Effector memory CD4-positive, alpha-beta T cell (primary cell): ENCODE measurements at regions not wholly inside any gene's neighbourhood (a gene's known extent, or its start where the extent isn't known, plus 50 kb on each side); places are given as distances from the start of the nearest gene placed in this dataset.

Experiments
- DNase-seq, 3 donors: peaks; one replicate each; pipeline ENCODE4 v3.0.0-alpha.2; 2020
- H3K27ac ChIP-seq: 2 replicates; pipeline ENCODE4 v1.7.0; 2013; ENCODE audit warnings: mild to moderate bottlenecking, low read length, moderate library complexity; ENCODE audit not compliant: insufficient read depth, poor library complexity, severe bottlenecking
- H3K27me3 ChIP-seq: replicated peaks from 2 replicates; pipeline ENCODE4 v1.7.0; 2013; ENCODE audit warnings: mild to moderate bottlenecking, low read length; ENCODE audit not compliant: insufficient read depth, control insufficient read depth, poor library complexity, severe bottlenecking
- H3K36me3 ChIP-seq: 2 replicates; pipeline ENCODE4 v1.7.0; 2013; ENCODE audit warnings: mild to moderate bottlenecking, low read length, moderate library complexity; ENCODE audit not compliant: control insufficient read depth, insufficient read depth
- H3K4me1 ChIP-seq: 2 replicates; pipeline ENCODE4 v1.7.0; 2013; ENCODE audit warnings: low read length, mild to moderate bottlenecking; ENCODE audit not compliant: control insufficient read depth, insufficient read depth, poor library complexity, severe bottlenecking
- H3K4me3 ChIP-seq: 2 replicates; pipeline ENCODE4 v1.7.0; 2013; ENCODE audit warnings: low read length, low read depth, mild to moderate bottlenecking; ENCODE audit not compliant: insufficient read depth, poor library complexity, severe bottlenecking
- H3K9me3 ChIP-seq: 2 replicates; pipeline ENCODE4 v1.7.0; 2013; ENCODE audit warnings: mild to moderate bottlenecking, low read length, moderate library complexity; ENCODE audit not compliant: control insufficient read depth

DNA sequence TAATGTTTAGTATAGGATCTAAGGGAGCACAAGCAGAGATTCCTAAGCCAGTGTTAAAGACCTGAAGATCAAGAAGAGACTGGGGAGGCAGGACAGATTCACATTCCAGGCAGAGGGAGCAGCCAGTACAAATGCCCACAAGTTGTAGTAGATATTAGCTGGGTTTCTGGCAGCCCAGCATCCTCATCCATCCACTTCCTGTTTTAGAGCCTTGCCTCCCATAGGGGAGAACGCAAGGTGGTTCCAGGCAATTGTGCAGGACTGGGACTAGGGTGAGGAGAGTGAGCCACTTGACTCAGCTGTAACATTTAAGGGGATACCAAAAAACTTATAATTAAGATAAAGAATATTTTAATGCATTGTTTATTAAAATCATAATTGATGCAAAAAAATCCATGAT, 71.3 kb upstream of the PSMA6 start:
- Histone ChIP-seq H3K9me3 (no peaks in the 10 kb centered on the region), H3K4me3 (no peak overlapping the region), H3K27me3 (no peaks in the 10 kb centered on the region), H3K4me1 (no peaks in the 10 kb centered on the region), H3K27ac (no peak overlapping the region), H3K36me3 (peaks cover 4% of the 10 kb centered on the region)
- no peak for DNase-seq

DNA sequence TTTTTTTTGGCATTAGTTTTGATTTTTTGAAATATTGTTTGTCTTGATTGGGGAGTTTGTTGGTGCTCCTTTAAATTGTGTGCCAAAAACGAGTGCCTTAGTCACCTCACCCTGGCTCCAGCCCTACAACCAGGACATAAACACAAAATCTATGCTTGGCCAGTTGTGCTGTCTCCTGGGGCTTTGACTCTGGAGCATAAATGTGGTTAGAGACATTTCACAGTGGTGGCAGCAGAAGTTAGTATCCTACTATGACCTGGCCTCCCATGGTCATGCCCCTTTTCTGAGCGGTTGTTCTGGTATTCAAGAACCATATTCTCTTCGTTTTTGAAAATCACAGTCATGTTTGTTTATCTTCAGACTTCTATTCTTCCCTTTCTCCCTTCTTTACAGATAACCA, 70.7 kb upstream of the PSMA6 start:
- H3K36me3 ChIP-seq = peaks cover 4% of the 10 kb centered on the region
- H3K4me1 ChIP-seq = no peaks in the 10 kb centered on the region
- no peak for DNase-seq

GRCh38 chr14:35222324-35222723, 69.9 kb upstream of the PSMA6 start:
- Histone ChIP-seq H3K36me3 (peaks cover 4% of the 10 kb centered on the region), H3K27ac (no peak overlapping the region), H3K9me3 (no peaks in the 10 kb centered on the region), H3K27me3 (no peaks in the 10 kb centered on the region), H3K4me3 (no peak overlapping the region), H3K4me1 (no peaks in the 10 kb centered on the region)
- no peak for DNase-seq

More for the DNA sequence above, 70.7 kb upstream of the PSMA6 start:
- Histone ChIP-seq H3K4me3 (no peak overlapping the region), H3K9me3 (no peaks in the 10 kb centered on the region), H3K27ac (no peak overlapping the region), H3K27me3 (no peaks in the 10 kb centered on the region)

DNA sequence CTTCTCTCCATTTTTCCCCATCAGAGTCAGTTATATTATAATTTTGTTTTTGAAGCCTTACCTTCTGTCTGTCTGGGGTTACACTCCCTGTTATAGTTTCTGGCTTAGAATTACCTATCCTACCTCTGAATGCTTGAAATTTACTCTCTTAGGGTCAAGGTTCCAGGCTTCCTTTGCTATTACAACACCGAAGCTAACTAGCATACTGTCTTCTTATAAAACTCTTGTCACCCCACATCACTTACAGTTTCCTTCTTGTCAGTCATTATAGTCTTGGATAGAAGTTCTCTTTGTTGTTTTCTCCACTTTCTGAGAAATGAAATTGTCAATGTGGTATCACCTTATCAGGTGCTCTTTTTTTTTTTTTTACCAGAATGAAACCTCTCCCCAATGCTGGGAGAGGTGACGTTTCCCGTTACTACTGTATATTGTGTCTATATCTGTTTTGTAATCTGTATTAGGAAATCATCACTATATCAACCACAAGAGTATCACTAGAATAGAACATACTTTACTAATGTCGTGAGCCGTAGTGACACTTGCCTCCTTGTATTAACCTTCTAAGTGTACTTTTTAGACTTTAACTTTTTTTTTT, 69.2 kb upstream of the PSMA6 start:
- no peak overlapping the region for H3K4me3 ChIP-seq
- H3K9me3 ChIP-seq = no peaks in the 10 kb centered on the region
- DNase-seq = no peak
- H3K27me3 ChIP-seq = no peaks in the 10 kb centered on the region
- no peaks in the 10 kb centered on the region for H3K4me1 ChIP-seq
- peaks cover 4% of the 10 kb centered on the region for H3K36me3 ChIP-seq
- no peak overlapping the region for H3K27ac ChIP-seq

DNA sequence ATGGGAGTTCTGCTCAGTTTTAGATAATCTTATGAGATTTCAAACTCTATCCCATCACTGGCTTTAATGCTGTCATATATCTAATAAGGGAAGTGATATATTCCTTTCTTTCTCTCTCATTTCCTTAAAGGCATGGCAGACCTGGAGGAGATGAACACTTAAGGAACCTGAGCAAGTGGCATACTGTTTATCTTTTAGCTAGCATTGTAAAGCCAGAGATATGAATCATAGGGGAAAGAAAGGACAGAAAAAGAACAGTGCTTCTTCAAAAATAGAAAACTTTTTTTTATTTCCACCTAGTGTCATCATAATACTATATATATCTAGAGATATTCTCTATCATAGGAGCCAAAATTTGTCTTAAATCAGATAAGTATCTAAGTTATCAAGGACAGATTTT, 68.3 kb upstream of the PSMA6 start:
- H3K27me3 ChIP-seq = no peaks in the 10 kb centered on the region
- no peak for DNase-seq
- H3K4me3 ChIP-seq = no peak overlapping the region
- H3K27ac ChIP-seq = no peak overlapping the region
- H3K9me3 ChIP-seq = no peaks in the 10 kb centered on the region
- H3K36me3 ChIP-seq = peaks cover 4% of the 10 kb centered on the region
- no peaks in the 10 kb centered on the region for H3K4me1 ChIP-seq

GRCh38 chr14:35224615-35225014, 67.6 kb upstream of the PSMA6 start:
- peaks cover 4% of the 10 kb centered on the region for H3K36me3 ChIP-seq
- no peaks in the 10 kb centered on the region for H3K9me3 ChIP-seq
- no peaks in the 10 kb centered on the region for H3K4me1 ChIP-seq
- DNase-seq = no peak
- no peaks in the 10 kb centered on the region for H3K27me3 ChIP-seq
- H3K27ac ChIP-seq = no peak overlapping the region
- no peak overlapping the region for H3K4me3 ChIP-seq

- DNase-seq = no peak
- Histone ChIP-seq H3K4me3 (no peak overlapping the region), H3K27ac (no peak overlapping the region), H3K9me3 (no peaks in the 10 kb centered on the region), H3K27me3 (no peaks in the 10 kb centered on the region), H3K36me3 (no peaks in the 10 kb centered on the region), H3K4me1 (no peaks in the 10 kb centered on the region)
These were observed 62.9 kb upstream of the PSMA6 start for GRCh38 chr14:35229084-35229791.

DNA sequence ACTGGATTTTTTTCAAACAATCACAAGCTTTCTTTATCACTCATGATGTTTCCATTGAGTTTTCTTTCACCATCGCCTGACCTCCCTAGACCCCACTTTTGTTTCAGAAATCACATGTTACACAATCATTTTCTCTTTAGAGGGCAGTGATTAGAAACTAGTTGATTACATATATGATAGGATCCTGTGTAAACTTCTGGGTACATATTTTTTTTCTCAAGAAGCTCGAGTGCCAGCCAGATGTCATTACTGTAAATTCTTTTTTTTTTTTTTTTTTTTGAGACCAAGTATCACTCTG, 62.4 kb upstream of the PSMA6 start:
- Histone ChIP-seq H3K36me3 (no peaks in the 10 kb centered on the region), H3K9me3 (no peaks in the 10 kb centered on the region), H3K4me1 (no peaks in the 10 kb centered on the region), H3K27me3 (no peaks in the 10 kb centered on the region), H3K27ac (no peak overlapping the region), H3K4me3 (no peak overlapping the region)
- no peak for DNase-seq

DNA sequence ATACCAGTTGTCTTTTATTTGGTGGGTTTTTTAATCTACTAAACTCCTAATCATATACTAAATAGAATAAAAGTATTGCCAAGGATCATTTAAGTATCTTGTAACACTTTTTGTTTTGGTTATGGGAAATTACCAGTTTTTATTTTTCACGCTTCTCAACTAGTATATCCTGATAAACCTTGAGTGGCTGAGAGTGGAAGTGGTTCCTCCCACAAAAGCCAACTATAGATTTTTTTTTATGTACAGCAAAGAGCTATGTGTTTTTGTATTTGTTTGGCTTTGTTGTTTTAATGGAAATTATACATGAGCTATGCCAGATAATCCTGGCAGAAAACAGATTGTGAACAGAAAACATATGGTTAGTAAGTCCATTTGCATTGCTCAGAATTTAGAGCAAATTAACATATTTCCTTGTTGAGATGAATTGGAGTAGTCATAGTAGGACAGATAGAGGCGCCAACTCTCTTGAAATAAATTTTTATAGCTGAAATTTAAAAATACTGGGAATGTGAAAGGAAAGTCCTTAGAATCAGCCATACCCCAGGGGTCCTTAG, 60.9 kb upstream of the PSMA6 start:
- DNase-seq = no peak

DNA sequence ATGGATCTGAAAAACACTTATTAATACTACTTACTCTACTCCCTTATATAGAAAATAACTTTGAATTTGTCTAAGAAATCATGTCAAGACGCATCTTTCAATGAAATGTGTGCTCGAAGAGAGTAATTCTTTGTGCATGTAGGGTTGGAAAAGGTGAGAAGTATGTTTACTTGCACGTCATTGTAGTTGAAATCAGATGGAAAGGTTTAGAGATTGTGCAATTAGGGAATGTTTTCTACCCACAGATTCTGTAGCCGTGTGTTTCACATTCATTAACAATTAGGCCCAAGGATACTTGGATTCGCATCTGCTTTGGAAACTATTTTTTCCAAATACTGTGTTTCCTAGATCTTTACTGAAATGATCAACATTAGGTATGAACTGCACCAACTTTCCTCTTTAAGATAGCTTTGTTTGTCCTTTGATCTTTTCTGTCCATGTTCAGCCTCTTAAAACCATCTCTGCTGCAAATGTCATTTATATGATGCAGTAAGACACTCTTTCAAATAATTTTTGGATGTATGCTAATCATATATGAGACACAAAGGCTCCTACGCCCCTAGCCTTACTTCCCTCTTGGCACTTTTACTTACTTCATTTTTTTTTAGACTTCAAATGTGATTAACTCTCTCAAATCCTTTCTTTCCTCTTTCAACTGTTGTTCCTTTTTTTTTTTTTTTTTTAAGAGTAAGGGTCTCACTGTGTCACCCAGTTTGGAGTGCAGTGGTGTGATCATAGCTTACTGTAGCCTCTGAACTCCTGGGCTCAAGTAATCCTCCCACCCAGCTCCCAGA, 58.0 kb upstream of the PSMA6 start:
- Histone ChIP-seq H3K27ac (no peak overlapping the region), H3K4me1 (no peaks in the 10 kb centered on the region), H3K36me3 (no peaks in the 10 kb centered on the region), H3K9me3 (no peaks in the 10 kb centered on the region), H3K27me3 (no peaks in the 10 kb centered on the region), H3K4me3 (no peak overlapping the region)
- no peak for DNase-seq

More for the DNA sequence above, 60.9 kb upstream of the PSMA6 start:
- Histone ChIP-seq H3K4me1 (no peaks in the 10 kb centered on the region), H3K27me3 (no peaks in the 10 kb centered on the region), H3K36me3 (no peaks in the 10 kb centered on the region), H3K27ac (no peak overlapping the region), H3K4me3 (no peak overlapping the region), H3K9me3 (no peaks in the 10 kb centered on the region)
